Neuronal stem cell (in vitro differentiated cells): ENCODE measurements at regions not wholly inside any gene's neighbourhood (a gene's known extent, or its start where the extent isn't known, plus 50 kb on each side); places are given as distances from the start of the nearest gene placed in this dataset.
"Not testable (repeated sequence)": the region's sequence is repeated elsewhere in the genome, so short reads cannot be mapped to it uniquely, and the experiment has no call there.

Experiments used
- DNase-seq: peaks from one replicate; pipeline ENCODE4 v3.0.0-alpha.2; 2013; ENCODE audit warnings: low spot score
- H2AFZ ChIP-seq: one replicate; pipeline ENCODE4 v1.6.1; 2013; ENCODE audit warnings: mild to moderate bottlenecking, low read length, inconsistent platforms
- H2AK5ac ChIP-seq: 2 replicates; pipeline ENCODE4 v1.6.1; 2013; ENCODE audit warnings: low read depth, mild to moderate bottlenecking, inconsistent platforms, low read length, moderate library complexity, mixed read lengths
- H2BK120ac ChIP-seq: 2 replicates; pipeline ENCODE4 v1.6.1; 2013; ENCODE audit warnings: low read depth, mild to moderate bottlenecking, inconsistent platforms, low read length, moderate library complexity, mixed read lengths
- H2BK12ac ChIP-seq: one replicate; pipeline ENCODE4 v1.6.1; 2013; ENCODE audit warnings: low read length, inconsistent platforms
- H2BK15ac ChIP-seq: 2 replicates; pipeline ENCODE4 v1.6.1; 2013; ENCODE audit warnings: mild to moderate bottlenecking, low read length, inconsistent platforms, mixed read lengths
- H2BK5ac ChIP-seq: one replicate; pipeline ENCODE4 v1.6.1; 2013; ENCODE audit warnings: inconsistent platforms, mild to moderate bottlenecking, low read length, moderate library complexity
- H3K14ac ChIP-seq: one replicate; pipeline ENCODE4 v1.6.1; 2013; ENCODE audit warnings: low read length, inconsistent platforms
- H3K18ac ChIP-seq: 2 replicates; pipeline ENCODE4 v1.6.1; 2013; ENCODE audit warnings: low read length, inconsistent platforms
- H3K23ac ChIP-seq: 2 replicates; pipeline ENCODE4 v1.6.1; 2013; ENCODE audit warnings: low read depth, mild to moderate bottlenecking, mixed read lengths, low read length, inconsistent platforms; ENCODE audit not compliant: poor library complexity
- H3K27ac ChIP-seq: replicated peaks from 3 replicates; pipeline ENCODE4 v1.5.1; 2013; ENCODE audit warnings: low read length, inconsistent platforms
- H3K27me3 ChIP-seq, 3 experiments: 2 replicates each; pipeline ENCODE4 v1.6.1; 2013; ENCODE audit warnings: low read length in 3 of 3, mild to moderate bottlenecking in 2 of 3, inconsistent platforms in 1 of 3, low read depth in 1 of 3, mixed read lengths in 1 of 3, moderate library complexity in 1 of 3; ENCODE audit not compliant: control insufficient read depth in 3 of 3, insufficient read depth in 3 of 3
- H3K36me3 ChIP-seq, 2 donors: replicated peaks in 1 of 2; 2 replicates each; pipeline ENCODE4 v1.6.1; 2013; ENCODE audit warnings: low read length in 2 of 2; ENCODE audit not compliant: control insufficient read depth in 2 of 2, insufficient read depth in 2 of 2
- H3K4ac ChIP-seq: 2 replicates; pipeline ENCODE4 v1.6.1; 2013; ENCODE audit warnings: inconsistent platforms, mild to moderate bottlenecking, low read length, moderate library complexity
- H3K4me1 ChIP-seq, 2 donors: 1 replicate in 1 of 2; 2 replicates in 1 of 2; pipeline ENCODE4 v1.6.1; 2013; ENCODE audit warnings: low read length in 2 of 2, low read depth in 1 of 2; ENCODE audit not compliant: control insufficient read depth in 2 of 2, insufficient read depth in 1 of 2
- H3K4me2 ChIP-seq: one replicate; pipeline ENCODE4 v1.6.1; 2013; ENCODE audit warnings: mild to moderate bottlenecking, low read length, inconsistent platforms; ENCODE audit not compliant: insufficient read depth, poor library complexity, severe bottlenecking
- H3K4me3 ChIP-seq, 2 donors: 2 replicates each; pipeline ENCODE4 v1.5.1; 2013; ENCODE audit warnings: low read length in 2 of 2, mild to moderate bottlenecking in 2 of 2, inconsistent platforms in 1 of 2, moderate library complexity in 1 of 2
- H3K79me1 ChIP-seq: one replicate; pipeline ENCODE4 v1.6.1; 2013; ENCODE audit warnings: low read depth, mild to moderate bottlenecking, inconsistent platforms, low read length, moderate library complexity
- H3K9ac ChIP-seq: one replicate; pipeline ENCODE4 v1.6.1; 2013; ENCODE audit warnings: mild to moderate bottlenecking, low read depth, low read length, inconsistent platforms; ENCODE audit not compliant: poor library complexity
- H3K9me3 ChIP-seq, 2 donors: replicated peaks in 1 of 2; 2 replicates each; pipeline versions ENCODE3 to v1.6.1; 2013; ENCODE audit warnings: low read length in 2 of 2, mild to moderate bottlenecking in 2 of 2, inconsistent platforms in 1 of 2, low read depth in 1 of 2, mixed read lengths in 1 of 2, moderate library complexity in 1 of 2; ENCODE audit not compliant: control insufficient read depth in 2 of 2, insufficient read depth in 1 of 2
- H4K8ac ChIP-seq: one replicate; pipeline ENCODE4 v1.6.1; 2013; ENCODE audit warnings: low read depth, mild to moderate bottlenecking, inconsistent platforms, low read length, moderate library complexity
- H4K91ac ChIP-seq: one replicate; pipeline ENCODE4 v1.6.1; 2013; ENCODE audit warnings: low read length, low read depth, mild to moderate bottlenecking, inconsistent platforms; ENCODE audit not compliant: poor library complexity
- WGBS, 2 donors: extraction: QIAGEN DNeasy Blood & Tissue Kit; methylation state at CpG; one replicate each; pipeline ENCODE4 v1.1.7; 2013; ENCODE audit warnings: missing lambda C conversion rate in 2 of 2, mixed read lengths in 1 of 2; ENCODE audit not compliant: insufficient read length in 2 of 2, insufficient replicate concordance in 1 of 2; ENCODE audit errors: extremely low coverage in 2 of 2; 5-methylcytosine and 5-hydroxymethylcytosine counted together

- Histone ChIP-seq H3K14ac (no peak overlapping the region), H3K23ac (no peak overlapping the region), H2BK15ac (no peak overlapping the region), H4K91ac (no peak overlapping the region), H3K27me3 (peaks cover 0 to 10% (median 0%) of the 10 kb centered on the region in 3 experiments), H3K4me1 (no peaks in the 10 kb centered on the region), H2BK5ac (no peak overlapping the region), H3K18ac (no peak overlapping the region), H3K4me3 (no peak overlapping the region), H3K9me3 (peaks cover 0 to 2% of the 10 kb centered on the region in 2 donors), H4K8ac (no peak overlapping the region), H3K4ac (no peak overlapping the region), H3K79me1 (no peaks in the 10 kb centered on the region), H3K27ac (no peak overlapping the region), H2BK12ac (no peak overlapping the region), H2AK5ac (no peak overlapping the region), H3K36me3 (no peaks in the 10 kb centered on the region), H2AFZ (no peak overlapping the region), H3K9ac (no peak overlapping the region), H3K4me2 (no peak overlapping the region), H2BK120ac (no peak overlapping the region)
- WGBS, 2 donors, result no CpG with 5 or more reads among the region's 1 CpG
- DNase-seq, result no peak
These were observed 142.7 kb upstream of the APC start for GRCh38 chr5:112594941-112595340.

GRCh38 chr5:112597831-112598230 is 139.9 kb upstream of the APC start:
- H3K9me3 ChIP-seq, result peaks cover 0 to 2% of the 10 kb centered on the region in 2 donors
- H3K18ac ChIP-seq, result no peak overlapping the region
- no peak overlapping the region for H3K9ac ChIP-seq
- H3K4me3 ChIP-seq, result no peak overlapping the region
- no peaks in the 10 kb centered on the region for H3K79me1 ChIP-seq
- H3K27ac ChIP-seq, result no peak overlapping the region
- H2BK12ac ChIP-seq, result no peak overlapping the region
- H4K91ac ChIP-seq, result no peak overlapping the region
- no peaks in the 10 kb centered on the region for H3K36me3 ChIP-seq
- no peaks in the 10 kb centered on the region for H3K4me1 ChIP-seq
- H3K23ac ChIP-seq, result no peak overlapping the region
- H2BK15ac ChIP-seq, result no peak overlapping the region
- no peak overlapping the region for H2BK5ac ChIP-seq
- H3K4ac ChIP-seq, result no peak overlapping the region
- no peak overlapping the region for H3K4me2 ChIP-seq
- no peak overlapping the region for H2AFZ ChIP-seq
- H2AK5ac ChIP-seq, result no peak overlapping the region
- H4K8ac ChIP-seq, result no peak overlapping the region
- no peak overlapping the region for H2BK120ac ChIP-seq
- H3K27me3 ChIP-seq, result peaks cover 0 to 10% (median 0%) of the 10 kb centered on the region in 3 experiments
- no CpG with 5 or more reads among the region's 1 CpG for WGBS, 2 donors
- no peak overlapping the region for H3K14ac ChIP-seq
- no peak for DNase-seq

GRCh38 chr5:112600510-112600909 is 137.2 kb upstream of the APC start:
- not testable (repeated sequence) for H2BK120ac ChIP-seq, H3K23ac ChIP-seq, H3K4me3 ChIP-seq, H3K4me1 ChIP-seq, H3K36me3 ChIP-seq, H3K79me1 ChIP-seq, H2BK5ac ChIP-seq, H2BK15ac ChIP-seq, H4K8ac ChIP-seq, H3K4me2 ChIP-seq, H3K9ac ChIP-seq, H2AK5ac ChIP-seq, H2AFZ ChIP-seq, H3K4ac ChIP-seq, H3K14ac ChIP-seq, DNase-seq, H3K27ac ChIP-seq, H3K9me3 ChIP-seq, H3K27me3 ChIP-seq, H4K91ac ChIP-seq, H3K18ac ChIP-seq, H2BK12ac ChIP-seq
- no CpG with 5 or more reads among the region's 2 CpGs for WGBS, 2 donors

GRCh38 chr5:112604732-112605630 is 132.7 kb upstream of the APC start:
- Histone ChIP-seq H2BK120ac (no peak overlapping the region), H3K9ac (no peak overlapping the region), H2AK5ac (no peak overlapping the region), H2BK12ac (no peak overlapping the region), H3K4me3 (no peak overlapping the region), H2BK5ac (no peak overlapping the region), H3K23ac (no peak overlapping the region), H3K4me2 (no peak overlapping the region), H3K18ac (no peak overlapping the region), H4K8ac (no peak overlapping the region), H4K91ac (no peak overlapping the region), H2AFZ (peak overlapping the region; percentile 41), H3K4ac (no peak overlapping the region), H3K27ac (no peak overlapping the region), H3K14ac (no peak overlapping the region), H3K79me1 (no peaks in the 10 kb centered on the region), H3K27me3 (peaks cover 0 to 6% (median 0%) of the 10 kb centered on the region in 3 experiments), H3K4me1 (no peaks in the 10 kb centered on the region), H2BK15ac (no peak overlapping the region), H3K36me3 (no peaks in the 10 kb centered on the region), H3K9me3 (no peaks in the 10 kb centered on the region)
- WGBS, 2 donors, result no CpG with 5 or more reads among the region's 2 CpGs
- peak; percentile 5 for DNase-seq
